Stomach (tissue), 4 donors: ENCODE measurements at regions not wholly inside any gene's neighbourhood (a gene's known extent, or its start where the extent isn't known, plus 50 kb on each side); places are given as distances from the start of the nearest gene placed in this dataset.

Experiments
- CTCF ChIP-seq, 7 experiments: fragments of 450-650 bp in 4 of 7; fragments of 200-600 bp in 3 of 7; sonication (generic) in 3 of 7; IDR thresholded peaks; one replicate each; pipeline ENCODE4 v1.5.1; 2016 to 2019; ENCODE audit warnings: antibody characterized with exemption in 7 of 7, control low read depth in 2 of 7, mild to moderate bottlenecking in 1 of 7
- EP300 ChIP-seq: sonication (generic); formaldehyde crosslinking; IDR thresholded peaks from one replicate; pipeline ENCODE4 v1.6.1; 2017; ENCODE audit warnings: antibody characterized with exemption

- TF ChIP-seq CTCF (IDR thresholded peaks at IDR 0.05) (no peak), EP300 (no peak)
Observed at GRCh38 chr1:70910013-70910412, 137.6 kb downstream of the PTGER3 start.
